NCI-H2227 treated with DMSO at 0.1 percent for 48 hours (cell line): ENCODE measurements at regions not wholly inside any gene's neighbourhood (a gene's known extent, or its start where the extent isn't known, plus 50 kb on each side); places are given as distances from the start of the nearest gene placed in this dataset.

Experiments
- DNase-seq: peaks from one replicate; lab custom pipeline; 2025; lab: John Stamatoyannopoulos, UW

DNA sequence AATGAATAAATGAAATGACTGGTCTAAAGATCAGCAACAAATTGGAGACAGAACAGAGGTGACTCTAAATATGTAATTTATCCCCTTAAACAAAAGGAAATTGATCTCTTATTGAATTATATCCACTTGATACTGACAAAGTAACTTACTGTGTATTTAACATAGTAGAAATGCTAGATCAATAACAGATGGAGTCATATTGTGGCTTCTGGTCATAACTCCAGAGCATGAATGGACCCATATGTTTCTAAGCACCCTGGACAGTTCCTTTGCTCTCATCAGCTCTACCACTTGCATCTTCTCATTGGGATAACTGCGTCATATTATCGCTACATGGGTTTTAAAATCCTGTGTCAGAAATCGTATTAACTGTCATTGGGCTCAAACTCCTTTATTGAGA is 222.3 kb downstream of the ETS1 start:
- no peak for DNase-seq

DNA sequence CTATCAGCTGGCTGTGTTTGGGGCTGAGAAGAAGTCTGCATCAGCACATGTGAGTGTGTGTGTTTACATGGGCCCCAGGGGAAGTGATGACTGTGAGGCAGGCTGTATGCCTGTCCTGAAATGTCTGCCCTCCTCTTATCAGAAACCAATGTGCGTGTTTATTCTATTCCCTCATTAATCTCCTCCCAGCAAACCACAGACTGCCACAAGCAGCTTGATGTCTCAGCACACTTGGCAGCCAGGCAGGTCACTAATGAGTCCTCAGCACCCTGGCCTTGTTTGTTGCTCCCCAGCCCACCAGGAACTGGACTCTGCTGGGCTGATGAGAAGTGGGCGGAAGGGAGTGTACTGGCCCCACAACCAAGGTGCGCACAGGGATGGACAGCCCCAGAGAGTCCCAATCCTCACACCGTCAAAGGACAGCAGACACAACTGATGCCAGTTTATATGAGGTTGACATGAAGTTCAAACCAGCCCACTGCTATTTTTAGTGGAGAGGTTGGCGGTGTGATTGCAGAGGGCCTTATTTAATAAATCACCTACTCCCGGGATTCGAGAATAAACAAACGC is 225.8 kb downstream of the ETS1 start:
- DNase-seq: no peak

DNA sequence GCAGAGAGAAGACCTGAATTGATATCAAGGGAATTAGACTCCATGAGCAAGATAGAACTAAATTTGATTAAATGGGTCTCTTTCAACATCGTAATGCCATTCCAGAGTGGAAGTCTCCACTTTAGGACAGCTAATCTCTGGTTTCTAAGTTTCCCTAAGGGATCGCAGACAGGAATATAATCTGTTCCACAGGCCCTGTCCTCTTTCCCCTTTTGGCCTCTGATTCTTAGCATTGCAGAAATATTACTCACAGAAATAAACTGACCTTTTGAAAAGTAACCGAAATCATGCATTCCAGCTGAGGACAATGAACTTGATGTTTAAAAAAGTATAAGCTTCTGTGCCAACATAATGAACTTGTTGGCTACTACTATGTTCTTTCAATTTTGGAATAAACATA is 227.8 kb downstream of the ETS1 start:
- no peak for DNase-seq

DNA sequence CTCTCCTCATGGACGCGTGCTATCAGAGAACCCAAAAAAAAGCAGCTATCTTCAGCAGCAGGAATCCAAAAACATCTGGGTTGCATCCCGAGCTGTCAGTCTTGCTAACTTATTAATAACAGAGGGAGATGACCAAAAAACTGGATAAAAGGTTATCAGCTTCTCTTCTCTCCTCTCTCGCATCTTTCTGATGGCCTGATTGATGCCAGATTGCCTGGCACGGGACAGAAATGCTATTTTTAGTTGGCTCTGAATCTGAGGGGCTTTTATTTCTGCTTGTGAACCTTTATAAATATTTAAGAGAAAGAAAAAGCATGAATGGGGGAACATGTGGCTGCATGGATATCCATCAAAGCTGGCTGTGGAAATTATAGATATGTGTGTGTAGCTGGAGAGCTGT is 230.3 kb downstream of the ETS1 start:
- no peak for DNase-seq

GRCh38 chr11:128355558-128355957 is 231.8 kb downstream of the ETS1 start:
- DNase-seq: no peak

GRCh38 chr11:128354476-128354875 is 232.9 kb downstream of the ETS1 start:
- DNase-seq: no peak

GRCh38 chr11:128351168-128351567 is 236.2 kb downstream of the ETS1 start:
- no peak for DNase-seq

GRCh38 chr11:128349650-128350299 is 237.6 kb downstream of the ETS1 start:
- DNase-seq: no peak

DNA sequence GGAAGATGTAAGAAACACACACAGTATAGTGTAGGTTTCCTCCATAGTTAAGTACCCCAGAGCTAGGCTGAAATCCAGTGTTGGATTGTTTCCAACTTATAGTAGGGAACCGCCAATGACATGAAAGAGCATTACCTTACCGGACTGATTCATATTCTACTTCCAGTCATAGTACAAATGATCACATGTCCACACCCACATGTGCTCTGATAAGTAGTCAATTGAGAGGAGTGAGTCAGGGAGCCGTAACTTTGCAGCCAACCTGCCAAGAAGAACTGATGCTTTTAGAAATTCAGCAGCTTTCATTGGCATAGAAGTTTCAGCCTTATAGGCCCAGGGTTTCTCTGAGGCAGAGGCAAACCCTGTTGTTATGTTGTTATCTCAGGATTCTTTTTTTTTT is 240.6 kb downstream of the ETS1 start:
- no peak for DNase-seq

- DNase-seq: no peak
Measured at GRCh38 chr11:128345316-128345715, 242.0 kb downstream of the ETS1 start.

DNA sequence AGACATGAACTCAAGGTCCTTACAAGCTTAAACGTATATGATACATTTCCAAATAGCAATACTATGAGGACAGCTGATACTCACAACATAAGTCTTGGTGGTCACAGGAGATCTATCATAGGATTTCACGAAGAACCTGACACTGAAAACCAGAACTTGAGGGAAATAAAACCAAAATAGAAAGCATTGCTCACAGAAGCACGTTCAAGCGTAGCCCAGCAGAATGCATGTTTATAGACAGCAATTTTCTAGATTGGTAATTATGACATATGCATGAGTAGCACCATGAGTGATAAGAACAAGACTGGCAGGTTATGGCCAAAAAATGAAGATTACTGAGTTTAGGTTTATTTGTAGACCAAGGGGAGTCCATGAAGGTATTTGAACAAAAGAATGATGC is 243.5 kb downstream of the ETS1 start:
- no peak for DNase-seq

DNA sequence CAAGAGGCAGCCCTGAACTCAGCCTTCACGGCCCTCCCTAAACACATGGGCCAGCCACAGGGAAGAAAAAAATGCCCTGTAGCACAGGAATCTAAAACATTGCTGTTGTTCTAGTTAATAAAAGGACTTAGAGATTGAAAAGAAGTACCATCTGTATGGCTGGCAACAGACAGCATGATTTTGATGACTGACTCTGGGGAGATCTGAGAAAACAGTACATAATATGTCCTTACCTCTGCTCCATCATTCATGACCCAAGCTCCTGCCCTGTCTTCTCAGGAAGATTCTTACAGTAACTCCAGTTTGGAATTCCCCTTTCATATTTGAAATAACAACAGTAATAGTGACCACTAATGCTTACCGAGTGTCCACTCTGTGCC is 244.2 kb downstream of the ETS1 start:
- no peak for DNase-seq

GRCh38 chr11:128342511-128343134 is 244.7 kb downstream of the ETS1 start:
- DNase-seq: no peak

DNA sequence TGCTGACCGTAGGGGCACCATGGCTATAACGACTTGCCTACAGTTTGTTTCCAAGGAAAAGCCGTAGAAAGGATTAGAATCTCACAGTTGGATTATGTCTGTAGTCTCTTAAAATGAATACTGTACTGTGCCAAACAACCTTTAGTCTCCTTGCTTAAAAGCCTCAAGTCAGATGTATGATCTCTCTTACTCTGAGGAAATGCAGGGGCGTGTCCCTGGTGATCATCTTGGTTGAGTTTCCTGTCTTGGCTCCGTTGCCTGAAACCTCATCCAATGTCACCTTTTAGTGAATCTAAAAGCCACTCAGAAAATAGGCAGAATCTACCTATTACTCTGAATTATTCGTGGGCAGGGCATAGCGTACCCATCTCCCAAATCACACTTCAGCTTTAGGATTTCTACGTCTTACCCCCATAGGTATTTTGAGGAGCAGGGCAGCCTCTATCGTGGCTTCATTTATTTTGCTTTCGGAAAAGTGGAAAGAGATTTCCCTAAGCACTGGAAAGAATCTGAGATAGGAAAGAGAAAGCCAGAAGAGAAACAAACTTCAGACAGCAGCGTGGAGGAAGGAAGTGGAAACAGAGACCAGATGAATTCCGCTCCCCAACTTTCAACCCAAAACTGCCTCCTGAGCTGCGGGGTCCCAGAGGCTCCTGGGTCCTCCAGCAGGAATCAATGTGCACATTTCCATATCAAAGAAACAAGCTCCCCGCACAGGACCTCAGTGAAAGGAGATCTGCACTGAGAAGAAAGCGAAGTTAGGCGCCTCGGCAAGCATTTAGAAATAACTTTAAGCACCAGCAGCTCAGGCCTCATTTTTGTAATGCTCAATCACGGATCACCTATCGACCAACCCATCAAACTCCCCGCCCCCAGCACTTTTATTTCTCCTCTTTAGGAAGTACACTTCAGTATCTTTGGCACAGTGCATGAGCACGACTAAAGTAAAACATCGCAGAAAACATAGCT is 245.8 kb downstream of the ETS1 start:
- no peak for DNase-seq

- DNase-seq: no peak
Measured at GRCh38 chr11:128339792-128340191, 247.6 kb downstream of the ETS1 start.

GRCh38 chr11:128338811-128339210 is 248.5 kb downstream of the ETS1 start:
- DNase-seq: no peak

GRCh38 chr11:128336203-128336602 is 251.2 kb downstream of the ETS1 start:
- no peak for DNase-seq

DNA sequence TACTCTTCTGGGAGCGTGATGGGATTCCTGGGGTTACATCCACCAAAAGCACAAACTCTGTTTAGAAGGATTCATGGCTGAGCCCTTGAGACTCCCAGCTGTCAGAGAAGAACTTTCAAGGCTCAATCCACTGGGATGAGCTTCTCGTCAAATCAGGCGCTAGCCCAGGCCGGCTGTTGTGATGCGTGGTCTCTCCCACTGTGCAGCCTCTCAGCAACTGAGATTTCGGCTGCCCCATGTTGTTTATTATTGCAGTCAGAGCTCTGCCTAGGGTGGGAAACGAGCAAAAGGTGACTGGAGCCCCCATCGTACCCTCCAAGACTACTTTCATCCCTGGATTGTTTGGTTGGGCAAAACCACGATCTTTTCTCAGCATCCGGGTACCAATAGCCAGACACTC is 251.6 kb downstream of the ETS1 start:
- no peak for DNase-seq

- no peak for DNase-seq
Measured at GRCh38 chr11:128334311-128335044, 252.9 kb downstream of the ETS1 start.

GRCh38 chr11:128331317-128331716 is 256.0 kb downstream of the ETS1 start:
- DNase-seq: no peak

DNA sequence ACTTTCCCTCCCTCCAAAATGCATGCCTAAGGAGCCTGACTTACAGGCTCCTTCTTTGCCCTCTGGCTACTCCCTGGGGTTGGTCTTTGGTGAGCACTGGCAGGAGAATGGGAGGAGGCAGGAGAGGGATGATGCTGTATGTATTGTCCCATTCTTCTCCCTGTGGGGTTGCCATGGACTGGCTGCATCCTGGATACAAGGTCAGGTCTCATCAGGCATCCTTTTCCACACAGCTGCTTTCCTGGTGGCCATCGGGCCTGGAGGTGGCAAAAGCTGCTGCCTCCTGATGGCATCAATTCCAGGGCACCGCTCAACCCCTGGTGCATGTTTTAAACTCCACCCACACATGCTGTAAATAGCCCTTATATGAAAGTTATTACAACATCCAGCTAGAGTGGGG is 257.2 kb downstream of the ETS1 start:
- DNase-seq: no peak

GRCh38 chr11:128328955-128329551 is 258.3 kb downstream of the ETS1 start:
- DNase-seq: no peak
